ENCODE measurements at regions not wholly inside any gene's neighbourhood (a gene's known extent, or its start where the extent isn't known, plus 50 kb on each side); places are given as distances from the start of the nearest gene placed in this dataset.

DNA sequence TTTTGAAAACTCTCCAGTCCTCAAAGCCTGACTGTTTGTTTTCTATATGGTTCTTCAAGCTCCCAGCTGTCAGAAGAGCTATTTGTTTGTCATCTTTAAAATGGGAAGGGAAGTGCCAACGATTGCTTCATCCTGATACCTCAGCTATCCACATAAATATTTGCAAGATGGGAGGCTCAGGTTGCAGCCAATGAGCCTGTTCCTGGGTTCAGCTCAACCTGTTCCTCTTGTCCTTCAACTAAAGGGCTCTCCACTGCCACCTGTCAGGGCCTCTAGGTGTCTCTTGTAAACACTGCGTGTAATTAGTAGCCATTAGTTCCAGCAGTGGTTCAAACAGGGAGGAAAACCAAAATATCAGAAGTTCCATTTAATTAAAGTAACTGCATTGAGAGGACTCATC lies 445.1 kb downstream of the AJAP1 start:
- intact Hi-C loops (cut with micrococcal nuclease): no loop called here

DNA sequence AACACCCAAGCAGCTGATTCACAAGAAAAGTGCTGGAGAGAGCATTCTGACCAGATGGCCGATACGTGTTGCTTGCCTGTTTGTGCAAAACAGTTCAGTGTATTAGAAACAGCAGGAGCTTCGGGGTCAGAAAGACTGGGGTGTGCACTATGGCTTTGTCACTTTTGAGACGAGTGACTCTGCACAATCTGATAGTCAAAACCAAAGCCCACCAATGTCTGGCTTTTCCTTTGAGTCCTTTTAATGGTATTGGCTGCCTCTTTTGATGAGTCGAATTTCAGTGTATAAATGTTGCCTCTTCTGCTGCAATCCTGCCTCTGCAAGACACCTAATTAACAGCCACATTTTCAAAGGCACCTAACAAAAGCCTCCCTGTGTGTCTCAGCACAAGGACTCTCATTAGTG lies 444.6 kb downstream of the AJAP1 start:
- intact Hi-C loops (cut with micrococcal nuclease): no loop called here

DNA sequence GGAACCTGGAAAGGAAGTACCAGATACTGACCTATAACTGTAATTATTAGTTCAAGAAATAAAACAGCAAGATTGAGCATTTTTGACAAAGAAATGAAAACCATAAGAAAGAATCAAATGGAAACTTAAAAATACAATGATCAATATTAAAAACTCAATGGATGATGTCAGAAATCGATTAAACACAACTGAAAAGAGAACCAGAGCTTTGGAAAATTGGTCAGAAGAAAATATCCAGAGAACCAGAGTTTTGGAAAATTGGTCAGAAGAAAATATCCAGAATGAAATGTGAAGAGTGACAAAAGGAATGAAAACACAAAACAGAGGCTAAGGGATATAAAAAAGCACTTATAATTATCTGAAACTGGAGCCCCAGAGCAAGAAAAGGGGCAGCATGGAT lies 438.6 kb downstream of the AJAP1 start:
- intact Hi-C loops (cut with micrococcal nuclease): no loop called here

DNA sequence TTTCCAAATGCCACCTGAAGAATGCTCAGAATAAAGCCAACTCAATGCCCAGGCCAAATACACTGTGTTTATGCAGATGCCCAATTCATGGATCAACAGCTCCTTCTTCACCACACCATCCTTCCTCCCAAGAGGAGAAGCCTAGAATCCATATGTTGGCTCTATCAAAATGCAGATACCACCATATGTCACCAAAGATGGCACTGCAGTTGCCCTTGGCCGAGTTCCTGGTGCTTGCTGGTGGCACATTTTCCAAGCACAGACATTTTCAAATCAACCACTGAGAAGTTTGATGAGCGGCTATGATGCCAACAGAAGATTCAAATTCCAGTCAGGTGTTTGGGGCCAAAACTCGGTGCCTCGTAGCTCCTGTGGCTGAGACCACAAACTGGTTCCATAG lies 430.3 kb downstream of the AJAP1 start:
- intact Hi-C loops (cut with micrococcal nuclease): no loop called here

DNA sequence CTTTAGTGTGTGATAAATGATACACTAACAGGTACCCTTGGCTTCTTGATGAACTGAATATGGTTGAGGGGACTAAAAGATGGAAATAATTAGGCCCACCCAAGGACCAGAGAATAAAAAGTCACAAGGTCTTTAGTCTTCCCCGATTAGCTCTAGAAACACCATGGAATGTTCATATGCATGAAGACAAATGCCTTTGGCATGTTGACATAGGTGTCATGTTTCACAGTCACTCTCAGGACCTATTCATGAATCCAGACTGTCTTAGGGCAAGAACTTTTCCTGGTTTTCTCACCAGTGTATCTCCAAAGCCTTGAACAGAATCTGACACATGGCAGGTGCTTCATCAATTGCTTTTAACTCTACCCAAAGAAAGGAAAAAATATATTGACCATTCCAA lies 412.8 kb downstream of the AJAP1 start:
- intact Hi-C loops (cut with micrococcal nuclease): no loop called here

DNA sequence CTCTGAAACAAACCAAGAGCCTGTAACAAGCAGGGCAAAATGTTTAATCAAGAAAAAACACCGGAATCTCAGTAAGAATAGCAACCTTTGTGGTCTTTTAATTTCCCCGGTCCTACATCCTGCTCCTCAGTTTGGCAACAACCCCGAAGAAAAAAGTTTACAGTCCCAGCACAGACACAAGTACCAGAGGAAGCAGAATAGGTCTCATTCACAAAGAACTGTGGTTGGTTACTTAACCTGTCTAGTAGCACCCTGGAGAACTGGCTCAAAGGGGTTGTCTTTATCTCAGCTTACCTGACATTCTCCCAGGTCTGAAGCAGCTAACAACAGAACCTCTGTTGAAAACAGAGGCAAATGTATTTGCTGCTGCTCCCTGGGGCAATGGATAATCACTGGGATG lies 399.3 kb downstream of the AJAP1 start:
- intact Hi-C loops (cut with micrococcal nuclease): no loop called here

DNA sequence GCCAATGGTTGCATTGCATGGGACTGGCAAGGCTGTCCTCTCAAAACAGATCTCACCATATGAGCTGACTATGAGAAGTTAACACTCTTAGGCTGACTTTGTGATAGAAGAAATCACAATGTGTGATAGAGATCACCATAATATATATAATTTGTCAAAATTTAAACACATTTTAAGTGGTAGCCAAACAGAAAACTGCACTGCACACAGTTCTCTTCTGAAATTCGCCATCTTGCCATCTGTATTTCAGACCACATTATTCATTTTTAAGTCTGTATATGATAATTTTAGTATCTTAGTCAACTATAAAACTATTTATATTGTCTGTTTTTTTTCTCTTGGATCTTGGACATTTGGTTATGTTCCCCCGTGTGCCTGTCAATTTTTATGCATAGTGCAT lies 374.7 kb downstream of the AJAP1 start:
- intact Hi-C loops (cut with micrococcal nuclease): no loop called here

DNA sequence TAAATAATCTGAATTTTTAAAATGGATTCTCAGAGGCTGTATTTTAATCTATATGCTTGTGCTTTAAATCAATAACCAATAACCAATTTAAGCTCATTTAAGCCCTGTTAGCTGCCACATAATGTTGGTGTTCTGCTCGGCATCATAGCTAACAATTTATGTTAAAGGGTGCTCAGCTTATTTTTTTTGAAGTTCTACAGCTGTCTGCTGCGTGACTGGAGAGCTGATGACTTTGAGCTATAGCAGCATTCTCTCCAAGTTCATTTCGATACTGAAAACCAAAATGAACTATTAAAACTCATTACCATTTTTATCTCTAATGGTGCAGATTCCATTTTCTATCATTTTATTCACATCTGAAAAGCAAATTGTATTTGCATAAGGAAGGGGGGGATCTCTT lies 357.8 kb downstream of the AJAP1 start:
- intact Hi-C loops (cut with micrococcal nuclease): no loop called here

DNA sequence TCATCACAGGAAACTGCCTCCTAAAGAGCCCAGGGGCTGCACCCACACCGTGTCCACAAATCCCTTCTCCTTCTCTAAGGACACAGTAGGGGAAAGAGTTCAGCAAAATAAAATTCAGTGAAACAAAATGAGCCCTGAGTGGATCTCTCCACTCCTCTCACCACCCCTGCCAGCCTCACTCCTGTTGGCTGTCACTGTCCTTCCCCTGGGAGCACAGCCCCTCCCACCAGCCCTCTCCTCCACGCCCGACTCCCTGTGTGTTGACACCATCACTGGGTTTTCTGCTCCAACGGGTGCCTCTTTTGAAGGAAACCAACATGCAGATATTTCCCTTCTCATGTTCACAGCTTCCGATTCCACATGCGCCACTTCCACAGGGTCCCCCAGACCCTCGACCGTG lies 356.2 kb downstream of the AJAP1 start:
- intact Hi-C loops (cut with micrococcal nuclease): no loop called here

DNA sequence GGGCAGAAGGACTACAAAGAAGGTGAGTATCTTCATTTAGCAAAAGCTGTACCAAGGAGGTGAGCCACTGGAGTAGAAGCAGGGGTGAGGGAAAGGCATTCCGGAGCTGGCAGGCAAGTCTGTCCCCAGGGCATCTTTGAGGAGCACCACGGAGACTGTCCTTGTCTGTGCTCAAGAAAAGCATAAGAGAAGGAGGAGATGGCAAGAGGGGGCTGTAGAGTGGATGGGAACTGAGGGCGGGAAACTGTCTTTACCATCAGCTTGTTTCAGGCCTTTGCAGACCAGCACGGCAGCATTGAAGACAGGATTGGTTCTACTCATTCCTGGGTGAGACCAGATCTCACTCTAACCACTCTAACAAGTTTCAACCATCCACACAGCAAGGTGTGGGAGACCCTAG lies 355.8 kb downstream of the AJAP1 start:
- intact Hi-C loops (cut with micrococcal nuclease): no loop called here

DNA sequence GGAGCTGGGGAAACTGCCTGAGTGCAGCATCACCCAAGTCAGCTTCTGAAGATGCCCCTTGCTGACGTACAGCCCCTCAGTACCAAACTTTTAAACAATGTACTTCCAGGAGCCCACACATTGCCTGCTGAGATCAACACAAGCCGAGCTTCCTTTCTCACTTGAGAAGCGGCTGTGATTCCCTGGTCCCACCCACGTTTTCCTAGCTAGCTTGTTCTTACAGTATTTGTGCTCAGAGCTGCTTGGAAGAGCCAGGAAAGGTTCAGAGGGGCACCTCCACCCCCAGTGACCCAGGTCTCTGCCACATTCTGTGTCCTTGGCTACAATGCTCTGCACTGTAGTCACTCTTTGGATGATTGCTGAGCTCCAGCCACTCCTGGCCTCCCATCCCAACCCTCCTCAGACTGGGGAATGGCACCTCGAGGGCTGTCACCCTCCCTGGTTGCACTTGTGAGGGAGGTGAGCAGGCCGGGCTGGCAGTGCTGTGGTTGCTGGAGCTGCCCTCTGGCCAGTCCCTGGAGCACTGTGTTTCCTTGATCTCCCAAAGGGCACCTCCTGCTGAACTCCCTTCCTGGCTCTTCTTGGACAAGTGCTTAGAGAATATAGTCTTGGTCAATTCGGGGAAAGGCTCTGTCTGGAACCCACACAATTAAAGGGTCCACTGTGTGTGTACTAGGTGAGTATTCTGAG lies 355.1 kb downstream of the AJAP1 start:
- intact Hi-C loops (cut with micrococcal nuclease): no loop called here

DNA sequence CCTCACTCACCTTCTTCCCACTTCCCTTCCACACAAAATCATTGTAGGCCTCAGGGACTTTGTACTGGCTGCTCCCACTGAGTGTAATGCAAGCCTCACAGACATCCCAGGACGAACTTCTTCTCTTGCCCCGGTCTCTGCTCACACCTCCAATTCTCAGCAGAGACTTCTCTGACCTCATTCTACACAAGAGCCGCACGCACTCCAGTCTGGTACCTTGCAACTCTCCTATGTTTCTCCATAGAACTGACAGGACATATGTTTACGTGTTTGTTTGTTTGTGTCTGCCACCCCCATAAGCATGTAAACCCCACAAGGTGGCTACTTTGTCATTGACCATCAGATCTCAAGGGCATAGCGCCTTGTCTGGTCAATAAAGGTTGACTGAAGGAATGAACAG lies 350.8 kb downstream of the AJAP1 start:
- intact Hi-C loops (cut with micrococcal nuclease): no loop called here

DNA sequence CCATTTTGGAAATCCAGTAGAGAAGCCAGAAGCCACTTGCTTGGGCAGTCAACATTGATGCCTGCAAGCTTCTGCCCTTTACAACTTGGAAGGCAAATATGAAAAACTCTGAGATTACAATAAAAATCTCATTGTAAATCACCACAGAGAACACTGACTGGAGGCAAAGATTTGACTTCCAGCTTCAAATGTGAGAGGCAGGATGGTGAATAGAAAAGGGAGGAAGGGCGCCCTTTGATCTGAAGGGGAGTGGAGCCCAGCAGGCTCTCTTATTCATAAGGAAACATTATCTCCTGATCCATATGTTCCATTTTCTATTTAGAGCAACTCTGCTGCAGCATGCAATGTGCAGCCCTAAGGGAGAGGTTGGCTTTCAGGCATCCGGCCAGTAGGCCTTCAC lies 348.3 kb downstream of the AJAP1 start:
- intact Hi-C loops (cut with micrococcal nuclease): no loop called here

DNA sequence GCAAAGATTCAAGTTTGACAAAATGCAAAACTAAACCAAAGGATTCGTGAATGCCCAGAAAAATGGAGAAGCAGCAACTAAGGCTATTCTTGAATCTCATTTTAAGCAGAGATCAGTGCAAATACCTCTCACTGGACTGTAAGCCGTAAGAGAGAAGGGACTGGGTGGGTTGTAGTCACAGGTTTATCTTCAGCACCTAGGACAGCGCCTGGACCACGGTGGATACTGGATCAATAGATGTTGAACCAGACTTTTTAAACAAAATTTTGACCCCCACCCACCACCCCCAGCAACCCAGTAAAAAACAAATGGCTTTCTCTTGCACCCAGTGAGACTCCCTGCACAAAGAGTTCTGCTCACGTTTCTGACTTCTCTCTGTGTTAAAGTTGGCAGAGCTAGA lies 347.1 kb downstream of the AJAP1 start:
- intact Hi-C loops (cut with micrococcal nuclease): no loop called here

DNA sequence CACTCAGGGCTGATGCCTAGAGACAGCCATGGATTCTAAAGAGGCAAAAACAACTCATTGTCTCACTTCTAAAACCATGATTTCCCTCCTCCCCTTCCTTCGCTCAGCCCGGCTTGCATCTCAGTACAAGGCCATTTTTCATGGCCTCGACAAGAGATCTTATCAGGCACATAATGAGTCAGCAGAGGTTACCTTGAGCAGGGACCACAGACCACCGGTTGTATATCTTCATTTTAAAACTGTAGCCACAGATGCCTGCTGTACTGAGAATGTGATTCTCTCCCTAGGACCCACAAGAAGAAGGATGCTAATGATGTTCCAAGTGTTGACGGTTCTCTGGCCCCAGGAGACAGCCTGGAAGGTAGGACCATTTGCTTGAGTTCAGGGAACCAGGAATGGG lies 331.9 kb downstream of the AJAP1 start:
- intact Hi-C loops (cut with micrococcal nuclease): no loop called here

DNA sequence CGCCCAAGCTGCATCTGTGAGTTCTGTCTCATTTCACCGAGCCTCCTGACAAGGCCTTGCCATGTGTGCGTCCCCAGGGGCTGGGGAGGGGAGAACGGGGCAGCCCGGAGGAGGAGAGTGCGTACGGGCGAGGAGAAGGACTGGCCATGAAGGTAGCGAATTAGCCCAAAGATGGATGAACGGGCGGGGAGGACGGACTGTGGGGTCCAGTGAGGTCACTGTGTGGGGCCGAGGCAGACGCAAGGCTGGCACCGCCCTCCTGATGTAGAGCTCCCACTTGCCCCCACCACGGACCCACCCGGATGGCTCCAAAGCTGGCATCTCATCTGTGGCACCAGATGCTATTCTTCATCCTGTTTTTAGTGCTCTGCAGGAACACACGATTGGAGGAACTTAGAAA lies 330.4 kb downstream of the AJAP1 start:
- intact Hi-C loops (cut with micrococcal nuclease): no loop called here

DNA sequence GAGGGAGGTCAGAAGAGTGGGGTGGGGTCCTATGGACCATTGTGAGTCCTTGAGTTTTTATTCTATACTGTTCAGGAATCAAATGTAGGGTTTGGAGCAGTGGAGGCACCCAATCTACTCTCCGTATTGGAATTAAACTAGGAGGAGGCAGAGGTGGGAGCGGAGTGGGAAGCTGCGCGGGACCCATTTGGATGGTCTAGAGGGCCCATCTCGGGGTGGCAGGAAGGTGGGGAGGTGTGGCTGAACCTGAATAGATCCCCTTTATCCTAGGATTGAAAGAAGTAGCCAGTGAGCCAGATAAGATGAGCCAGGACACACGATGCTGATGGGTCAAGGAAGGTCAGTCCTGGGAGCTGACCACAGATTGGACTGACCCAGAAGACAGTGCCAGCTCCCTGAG lies 325.8 kb downstream of the AJAP1 start:
- intact Hi-C loops (cut with micrococcal nuclease): no loop called here

DNA sequence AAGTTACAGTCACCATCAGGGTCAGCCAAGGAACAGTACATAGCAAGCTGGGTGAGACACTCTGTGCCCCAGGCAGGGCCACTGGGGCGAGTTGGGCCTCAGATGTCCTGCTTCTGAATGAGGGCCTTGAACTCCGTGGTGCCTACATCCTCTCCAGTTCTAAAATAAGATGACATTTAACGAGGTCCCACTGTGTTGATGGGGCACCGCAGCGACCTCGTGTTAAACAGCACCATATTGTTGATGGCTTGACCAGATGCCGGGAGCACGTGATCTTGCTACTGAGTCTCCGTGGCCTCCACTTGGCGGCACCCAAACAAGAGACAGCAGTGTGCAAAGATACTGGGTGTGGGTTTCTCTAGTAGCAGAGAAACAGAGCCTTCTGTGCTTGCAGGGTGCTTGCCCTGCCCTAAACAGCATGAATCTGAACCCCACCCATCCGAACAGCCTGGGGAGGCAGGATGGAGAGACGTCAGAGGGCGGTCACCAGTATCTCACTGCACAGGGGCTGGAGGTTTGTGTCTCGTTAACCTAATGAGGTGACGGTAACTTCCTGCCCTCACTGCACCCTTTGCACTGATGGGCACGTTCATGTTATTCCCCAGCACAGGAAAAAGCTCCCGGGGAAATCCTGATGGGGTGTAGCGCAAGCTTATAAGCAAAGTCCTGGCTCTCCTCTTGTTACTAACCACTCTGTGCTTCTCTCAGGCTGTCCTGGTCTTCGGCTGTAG lies 324.4 kb downstream of the AJAP1 start:
- intact Hi-C loops (cut with micrococcal nuclease): no loop called here

DNA sequence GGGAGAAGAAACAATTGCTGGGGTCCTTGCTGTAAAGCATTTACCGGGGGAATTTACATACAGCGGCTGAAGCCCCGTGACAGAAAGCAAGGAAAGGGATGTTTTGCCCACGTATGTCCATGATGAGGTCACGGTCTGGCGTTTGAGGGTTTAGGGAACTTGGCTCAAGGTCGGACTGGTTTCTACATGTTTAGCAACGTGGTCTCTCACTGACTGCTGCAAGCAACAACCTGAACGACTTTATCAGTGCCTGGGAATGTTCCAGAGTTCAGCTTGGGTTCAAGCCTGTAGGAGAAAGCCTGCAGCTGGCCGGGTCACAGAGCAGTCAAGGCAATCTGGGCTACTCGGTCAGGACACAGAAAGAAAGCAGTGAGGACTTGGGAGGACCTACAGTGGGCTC lies 323.3 kb downstream of the AJAP1 start:
- intact Hi-C loops (cut with micrococcal nuclease): no loop called here

DNA sequence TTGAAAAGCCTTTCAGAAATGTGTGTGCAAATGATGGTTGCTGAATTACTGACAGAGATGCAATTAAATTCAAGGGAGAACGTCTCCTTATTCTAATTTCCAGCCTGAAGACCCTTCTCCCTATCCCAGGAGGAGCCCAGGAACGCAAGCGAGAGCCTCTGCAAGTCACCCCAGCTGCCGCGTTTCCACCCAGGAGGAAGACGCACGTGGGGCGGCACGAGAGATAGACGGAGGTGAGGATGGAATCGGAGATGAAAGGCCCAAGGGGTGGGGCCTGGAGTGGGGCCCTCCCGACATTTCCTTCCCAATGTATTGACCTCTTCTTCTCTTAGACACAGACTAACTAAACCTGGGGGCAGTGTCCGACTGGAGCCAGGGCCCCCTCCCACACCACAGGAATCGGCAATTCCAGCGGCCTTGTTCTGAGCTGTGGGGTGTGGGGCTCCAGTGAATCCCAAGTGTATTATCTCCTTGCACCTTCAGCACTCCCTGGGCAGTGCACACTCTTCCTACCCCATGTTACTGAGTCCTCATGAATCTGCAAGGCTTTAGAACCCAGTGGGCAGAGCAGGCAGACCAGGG lies 322.5 kb downstream of the AJAP1 start:
- intact Hi-C loops (cut with micrococcal nuclease): no loop called here

DNA sequence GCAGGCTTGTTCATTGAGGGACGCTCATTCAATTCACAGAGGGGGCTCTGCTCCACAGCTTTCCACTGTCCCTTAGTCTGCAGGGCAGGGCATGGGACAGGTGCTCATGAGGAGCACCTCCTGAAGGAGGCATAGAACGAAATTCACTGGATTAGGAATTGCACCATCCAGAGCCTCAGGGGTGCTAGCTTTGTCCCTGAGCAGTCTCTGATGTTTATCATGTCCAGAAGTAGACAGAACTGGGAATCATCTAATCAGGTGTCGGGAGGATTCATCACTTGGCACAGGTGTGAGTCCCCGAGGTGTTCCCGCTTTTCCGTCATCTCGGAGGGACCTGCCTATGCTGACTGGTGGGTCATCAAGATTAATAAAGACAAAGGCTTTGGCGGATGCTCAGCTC lies 321.4 kb downstream of the AJAP1 start:
- intact Hi-C loops (cut with micrococcal nuclease): no loop called here

DNA sequence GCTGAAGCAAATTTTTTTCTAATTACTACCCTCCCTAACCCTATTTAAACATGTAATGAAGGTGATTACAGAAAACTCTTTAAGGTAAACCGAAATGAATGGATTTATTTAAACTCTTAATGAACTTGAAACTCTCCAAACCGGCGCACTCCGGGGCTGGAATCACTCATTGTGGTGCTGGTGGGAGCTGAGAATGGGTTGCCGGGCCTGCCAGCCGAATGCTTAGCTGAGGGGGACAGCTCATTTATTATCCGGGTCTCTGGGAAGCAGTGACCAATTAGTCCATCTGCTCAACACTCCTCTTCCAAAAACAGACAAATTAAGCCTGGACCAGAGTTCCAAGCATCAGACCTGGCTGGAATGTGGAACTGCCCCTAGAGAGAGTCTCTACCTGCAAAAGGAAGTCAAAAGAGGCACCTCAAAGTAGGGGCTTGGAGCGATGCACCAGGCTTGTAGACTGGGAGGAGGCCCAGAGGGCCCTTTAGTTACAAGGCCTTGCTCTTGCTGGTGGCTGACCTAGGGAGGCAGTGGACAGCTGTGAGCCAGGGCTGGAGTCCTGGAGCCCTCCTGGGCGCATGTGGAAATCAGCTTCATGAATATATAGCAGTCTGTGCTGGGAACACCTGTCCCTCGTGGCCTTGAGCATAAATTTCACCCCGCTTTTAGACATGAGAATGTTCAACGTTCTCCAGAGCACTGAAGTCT lies 320.7 kb downstream of the AJAP1 start:
- intact Hi-C loops (cut with micrococcal nuclease): no loop called here
